Keratinocyte (primary cell): ENCODE measurements at regions not wholly inside any gene's neighbourhood (a gene's known extent, or its start where the extent isn't known, plus 50 kb on each side); places are given as distances from the start of the nearest gene placed in this dataset.

Experiments used
- EZH2 ChIP-seq: IDR thresholded peaks from one replicate; pipeline ENCODE4 v1.6.1; 2012; ENCODE audit warnings: inconsistent platforms, mild to moderate bottlenecking, low read length, moderate library complexity
- TF ChIP-seq, protein P1 (sequence below), 3 experiments: IDR thresholded peaks in 1 of 3; conservative IDR thresholded peaks in 1 of 3; optimal IDR thresholded peaks in 1 of 3; 2 replicates in 2 of 3; 3 replicates in 1 of 3; pipeline versions ENCODE3 to v1.5.1; 2011; ENCODE audit warnings: low read length in 3 of 3, mild to moderate bottlenecking in 3 of 3, moderate library complexity in 2 of 3, control low read depth in 1 of 3, inconsistent platforms in 1 of 3; ENCODE audit not compliant: insufficient read depth in 2 of 3; ENCODE audit errors: extremely low read depth in 1 of 3

DNA sequence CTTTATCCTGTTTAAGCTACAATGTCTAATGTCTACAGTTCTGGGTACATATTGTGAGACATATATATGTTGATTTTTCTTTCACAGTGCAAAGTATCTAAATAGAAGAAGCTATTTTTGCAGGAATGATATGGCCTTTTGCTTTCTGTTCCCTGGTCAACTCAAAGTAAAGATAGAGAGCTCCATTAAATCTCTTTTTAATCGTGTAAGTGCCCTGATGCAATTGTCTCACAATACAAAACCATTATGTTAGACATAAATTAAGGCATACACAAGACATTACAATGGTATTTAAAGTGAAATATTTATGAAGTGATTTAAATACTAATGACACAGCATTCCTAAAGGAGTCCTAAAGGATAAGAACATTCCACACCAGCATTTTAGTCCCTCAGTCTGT lies 1559.7 kb upstream of the AGA start:
- TF ChIP-seq, protein P1, sequence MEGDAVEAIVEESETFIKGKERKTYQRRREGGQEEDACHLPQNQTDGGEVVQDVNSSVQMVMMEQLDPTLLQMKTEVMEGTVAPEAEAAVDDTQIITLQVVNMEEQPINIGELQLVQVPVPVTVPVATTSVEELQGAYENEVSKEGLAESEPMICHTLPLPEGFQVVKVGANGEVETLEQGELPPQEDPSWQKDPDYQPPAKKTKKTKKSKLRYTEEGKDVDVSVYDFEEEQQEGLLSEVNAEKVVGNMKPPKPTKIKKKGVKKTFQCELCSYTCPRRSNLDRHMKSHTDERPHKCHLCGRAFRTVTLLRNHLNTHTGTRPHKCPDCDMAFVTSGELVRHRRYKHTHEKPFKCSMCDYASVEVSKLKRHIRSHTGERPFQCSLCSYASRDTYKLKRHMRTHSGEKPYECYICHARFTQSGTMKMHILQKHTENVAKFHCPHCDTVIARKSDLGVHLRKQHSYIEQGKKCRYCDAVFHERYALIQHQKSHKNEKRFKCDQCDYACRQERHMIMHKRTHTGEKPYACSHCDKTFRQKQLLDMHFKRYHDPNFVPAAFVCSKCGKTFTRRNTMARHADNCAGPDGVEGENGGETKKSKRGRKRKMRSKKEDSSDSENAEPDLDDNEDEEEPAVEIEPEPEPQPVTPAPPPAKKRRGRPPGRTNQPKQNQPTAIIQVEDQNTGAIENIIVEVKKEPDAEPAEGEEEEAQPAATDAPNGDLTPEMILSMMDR (optimal IDR thresholded peaks at IDR 0.05 in 1 of 3, IDR thresholded peaks at IDR 0.05 in 1 of 3, conservative IDR thresholded peaks at IDR 0.05 in 1 of 3; ENCODE audit: extremely low read depth in 1 of 3, insufficient read depth in 2 of 3, low read length in 3 of 3) = no peak
- TF ChIP-seq EZH2 = no peak
